Testis (tissue), 2 donors: ENCODE measurements at regions not wholly inside any gene's neighbourhood (a gene's known extent, or its start where the extent isn't known, plus 50 kb on each side); places are given as distances from the start of the nearest gene placed in this dataset.

Experiments
- DNase-seq: peaks from one replicate; pipeline ENCODE4 v3.0.0-alpha.2; 2019
- H3K27ac ChIP-seq, 2 donors: fragments of 200-600 bp; sonication (generic); one replicate each; pipeline ENCODE4 v1.5.1; 2019
- H3K27me3 ChIP-seq: fragments of 200-600 bp; sonication (generic); one replicate; pipeline ENCODE4 v1.5.1; 2019
- H3K36me3 ChIP-seq: fragments of 200-600 bp; sonication (generic); one replicate; pipeline ENCODE4 v1.5.1; 2017; ENCODE audit warnings: low read depth; ENCODE audit errors: missing control alignments
- H3K4me1 ChIP-seq: fragments of 200-600 bp; sonication (generic); one replicate; pipeline ENCODE4 v1.5.1; 2019
- H3K4me3 ChIP-seq, 2 donors: fragments of 200-600 bp; sonication (generic); one replicate each; pipeline ENCODE4 v1.5.1; 2017 to 2019
- H3K9me3 ChIP-seq: fragments of 200-600 bp; sonication (generic); one replicate; pipeline ENCODE4 v1.5.1; 2017
- CTCF ChIP-seq, 3 experiments: fragments of 450-650 bp in 2 of 3; fragments of 200-600 bp in 1 of 3; sonication (generic) in 1 of 3; IDR thresholded peaks; one replicate each; pipeline ENCODE4 v1.5.1; 2016 to 2019; ENCODE audit warnings: antibody characterized with exemption in 3 of 3, mild to moderate bottlenecking in 2 of 3, moderate library complexity in 1 of 3
- POLR2A ChIP-seq: fragments of 450-650 bp; IDR thresholded peaks from one replicate; pipeline ENCODE4 v1.6.1; 2017; ENCODE audit warnings: antibody characterized with exemption, mild to moderate bottlenecking, moderate library complexity
- WGBS, 2 donors: methylation state at CpG; one replicate each; pipeline ENCODE4 v1.1.5; 2018; 5-methylcytosine and 5-hydroxymethylcytosine counted together
- intact Hi-C: fragments of 100-400 bp; cut with DNase I; formaldehyde crosslinking; loops from one replicate; pipeline ENCODE4 v1.15.1; 2023; ENCODE audit warnings: low total_unique reads

- Histone ChIP-seq H3K9me3 (no peaks in the 10 kb centered on the region), H3K4me1 (peaks cover 16% of the 10 kb centered on the region), H3K27ac (no peak overlapping the region), H3K36me3 (no peaks in the 10 kb centered on the region), H3K27me3 (no peaks in the 10 kb centered on the region), H3K4me3 (no peak overlapping the region)
- no peak for TF ChIP-seq POLR2A
- TF ChIP-seq CTCF (IDR thresholded peaks at IDR 0.05): no peak
- intact Hi-C loops: no loop called here
- no peak for DNase-seq
- 79 to 86% methylated on average over 3 of the region's 3 CpGs for WGBS, 2 donors
These were observed 455.3 kb upstream of the MAF start for GRCh38 chr16:80055831-80056230.

DNA sequence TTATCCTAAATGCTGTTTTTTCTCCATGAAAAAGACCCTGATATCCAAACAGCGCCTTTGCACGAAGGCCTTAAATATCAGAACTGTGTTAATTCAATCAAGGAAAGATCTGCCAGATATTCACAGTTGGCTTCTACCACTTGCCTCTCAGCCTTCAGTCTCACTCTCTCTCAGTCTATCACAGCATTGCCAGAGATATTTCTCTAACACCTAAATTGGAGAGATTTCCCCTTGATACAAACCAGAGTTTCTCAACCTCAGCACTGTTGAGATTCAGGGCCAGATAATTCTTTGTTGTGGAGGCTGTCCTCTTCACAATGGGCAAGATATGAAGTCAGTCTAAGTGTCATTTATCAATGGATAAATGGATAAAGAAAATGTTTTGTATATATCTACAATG lies 454.1 kb upstream of the MAF start:
- 95 to 96% methylated on average over 2 of the region's 2 CpGs for WGBS, 2 donors
- TF ChIP-seq CTCF (IDR thresholded peaks at IDR 0.05): no peak
- no peak for TF ChIP-seq POLR2A
- intact Hi-C loops: no loop called here
- DNase-seq: no peak
- no peaks in the 10 kb centered on the region for H3K36me3 ChIP-seq
- peaks cover 16% of the 10 kb centered on the region for H3K4me1 ChIP-seq
- H3K27me3 ChIP-seq: no peaks in the 10 kb centered on the region
- no peak overlapping the region for H3K27ac ChIP-seq
- no peaks in the 10 kb centered on the region for H3K9me3 ChIP-seq
- no peak overlapping the region for H3K4me3 ChIP-seq

DNA sequence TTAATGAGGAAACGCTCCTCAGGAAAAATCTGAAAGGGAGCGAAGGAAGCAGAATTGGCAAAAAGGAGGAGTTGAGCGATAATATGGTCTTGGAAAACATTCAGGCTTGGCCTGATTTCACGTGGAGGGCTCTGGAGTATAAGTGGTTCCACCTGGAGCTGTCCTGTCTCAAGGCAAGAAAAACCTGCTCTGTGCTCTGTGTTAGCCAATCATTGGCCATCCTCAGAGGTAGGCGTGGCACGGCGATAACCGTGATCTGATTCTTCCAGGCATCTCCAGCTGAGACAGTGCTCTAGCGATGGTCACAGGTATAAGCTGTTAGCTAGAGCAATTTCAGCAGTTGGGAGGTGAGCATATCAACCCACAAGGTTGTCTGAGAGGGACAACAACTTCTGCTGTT lies 450.5 kb upstream of the MAF start:
- Histone ChIP-seq H3K4me1 (peaks cover 10% of the 10 kb centered on the region), H3K27me3 (no peaks in the 10 kb centered on the region), H3K9me3 (no peaks in the 10 kb centered on the region), H3K27ac (no peak overlapping the region), H3K4me3 (no peak overlapping the region), H3K36me3 (no peaks in the 10 kb centered on the region)
- 60 to 62% methylated on average over 9 of the region's 9 CpGs for WGBS, 2 donors
- no peak for DNase-seq
- intact Hi-C loops: no loop called here
- TF ChIP-seq CTCF (IDR thresholded peaks at IDR 0.05) (no peak), POLR2A (no peak)

GRCh38 chr16:80048250-80048649 lies 447.7 kb upstream of the MAF start:
- TF ChIP-seq POLR2A (no peak), CTCF (IDR thresholded peaks at IDR 0.05) (no peak)
- Histone ChIP-seq H3K4me3 (no peak overlapping the region), H3K27me3 (no peaks in the 10 kb centered on the region), H3K4me1 (peaks cover 14% of the 10 kb centered on the region), H3K9me3 (no peaks in the 10 kb centered on the region), H3K27ac (no peak overlapping the region), H3K36me3 (no peaks in the 10 kb centered on the region)
- DNase-seq: no peak
- intact Hi-C loops: no loop called here
- 96 to 100% methylated on average over 1 of the region's 1 CpG for WGBS, 2 donors

DNA sequence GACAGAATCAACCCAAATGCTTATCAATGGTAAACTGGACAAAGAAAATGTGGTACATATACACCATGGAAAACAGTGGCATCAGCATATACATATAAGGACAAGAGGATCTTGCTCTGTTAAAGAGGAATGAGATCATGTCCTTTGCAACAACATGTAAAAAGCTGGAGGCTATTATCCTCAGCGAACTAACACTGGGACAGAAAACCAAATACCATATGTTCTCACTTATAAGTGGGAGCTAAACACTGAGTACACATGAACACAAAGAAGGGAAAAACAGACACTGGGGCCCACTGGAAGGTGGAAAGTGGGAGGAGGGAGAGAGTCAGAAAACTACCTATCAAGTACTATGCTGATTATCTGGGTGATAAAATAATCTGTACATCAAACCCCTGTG lies 447.3 kb upstream of the MAF start:
- 82 to 88% methylated on average over 1 of the region's 1 CpG for WGBS, 2 donors
- Histone ChIP-seq H3K27ac (no peak overlapping the region), H3K9me3 (no peaks in the 10 kb centered on the region), H3K4me3 (no peak overlapping the region), H3K27me3 (no peaks in the 10 kb centered on the region), H3K4me1 (peaks cover 14% of the 10 kb centered on the region), H3K36me3 (no peaks in the 10 kb centered on the region)
- no peak for TF ChIP-seq CTCF (IDR thresholded peaks at IDR 0.05)
- no peak for TF ChIP-seq POLR2A
- intact Hi-C loops: no loop called here
- DNase-seq: no peak
